Nephron (organoid): ENCODE measurements at regions not wholly inside any gene's neighbourhood (a gene's known extent, or its start where the extent isn't known, plus 50 kb on each side); places are given as distances from the start of the nearest gene placed in this dataset.

ENCODE experiments used
- H3K27ac Mint-ChIP-seq, 3 experiments: 2 replicates each; pipeline ENCODE4 v1.8.0; 2020; ENCODE audit warnings: mixed read lengths in 3 of 3, mild to moderate bottlenecking in 2 of 3, moderate library complexity in 1 of 3
- H3K27me3 Mint-ChIP-seq: 2 replicates; pipeline ENCODE4 v1.8.0; 2021; ENCODE audit warnings: low read depth, mild to moderate bottlenecking, moderate library complexity, mixed read lengths
- H3K36me3 Mint-ChIP-seq: 2 replicates; pipeline ENCODE4 v1.8.0; 2020; ENCODE audit warnings: low read depth, mixed read lengths
- H3K4me1 Mint-ChIP-seq: 2 replicates; pipeline ENCODE4 v1.8.0; 2020; ENCODE audit warnings: mixed read lengths
- H3K4me3 Mint-ChIP-seq, 3 experiments: 2 replicates each; pipeline ENCODE4 v1.8.0; 2020; ENCODE audit warnings: mild to moderate bottlenecking in 3 of 3, mixed read lengths in 3 of 3, moderate library complexity in 2 of 3
- H3K9me3 Mint-ChIP-seq: 2 replicates; pipeline ENCODE4 v1.8.0; 2020; ENCODE audit warnings: mixed read lengths
- TF ChIP-seq, protein P1 (sequence below), 3 experiments: fragments of 200-600 bp; sonication (generic); IDR thresholded peaks; one replicate each; pipeline ENCODE4 v1.5.0; 2021; ENCODE audit warnings: antibody characterized with exemption in 3 of 3; ENCODE audit not compliant: unreplicated experiment in 3 of 3

DNA sequence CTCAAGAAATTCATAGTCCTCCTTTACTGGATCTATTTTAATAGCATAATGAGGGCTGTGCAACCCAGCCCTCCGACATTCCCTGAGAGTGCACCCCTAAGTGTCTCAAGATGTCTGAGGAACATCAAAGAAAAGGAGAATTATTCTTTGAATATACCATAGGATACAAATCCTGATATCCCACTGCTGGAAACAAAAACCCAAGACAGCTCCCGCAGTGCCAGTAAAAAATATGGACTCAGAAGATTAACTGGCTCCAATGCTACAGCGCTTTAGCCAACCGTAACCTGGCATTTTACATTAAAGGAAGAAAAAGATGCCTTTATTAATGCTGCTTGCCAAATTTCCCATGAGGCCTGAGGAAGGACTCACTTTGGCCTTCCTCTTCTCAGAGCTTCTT lies 168.4 kb downstream of the TTC32 start:
- peaks cover 17% of the 10 kb centered on the region for H3K4me1 Mint-ChIP-seq
- H3K36me3 Mint-ChIP-seq, result no peaks in the 10 kb centered on the region
- no peaks in the 10 kb centered on the region for H3K27me3 Mint-ChIP-seq
- TF ChIP-seq, protein P1, sequence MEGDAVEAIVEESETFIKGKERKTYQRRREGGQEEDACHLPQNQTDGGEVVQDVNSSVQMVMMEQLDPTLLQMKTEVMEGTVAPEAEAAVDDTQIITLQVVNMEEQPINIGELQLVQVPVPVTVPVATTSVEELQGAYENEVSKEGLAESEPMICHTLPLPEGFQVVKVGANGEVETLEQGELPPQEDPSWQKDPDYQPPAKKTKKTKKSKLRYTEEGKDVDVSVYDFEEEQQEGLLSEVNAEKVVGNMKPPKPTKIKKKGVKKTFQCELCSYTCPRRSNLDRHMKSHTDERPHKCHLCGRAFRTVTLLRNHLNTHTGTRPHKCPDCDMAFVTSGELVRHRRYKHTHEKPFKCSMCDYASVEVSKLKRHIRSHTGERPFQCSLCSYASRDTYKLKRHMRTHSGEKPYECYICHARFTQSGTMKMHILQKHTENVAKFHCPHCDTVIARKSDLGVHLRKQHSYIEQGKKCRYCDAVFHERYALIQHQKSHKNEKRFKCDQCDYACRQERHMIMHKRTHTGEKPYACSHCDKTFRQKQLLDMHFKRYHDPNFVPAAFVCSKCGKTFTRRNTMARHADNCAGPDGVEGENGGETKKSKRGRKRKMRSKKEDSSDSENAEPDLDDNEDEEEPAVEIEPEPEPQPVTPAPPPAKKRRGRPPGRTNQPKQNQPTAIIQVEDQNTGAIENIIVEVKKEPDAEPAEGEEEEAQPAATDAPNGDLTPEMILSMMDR (IDR thresholded peaks at IDR 0.05; ENCODE audit: unreplicated experiment in 3 of 3), result no peak
- peak overlapping the region; percentile 61 to 71 (median 65) for H3K27ac Mint-ChIP-seq
- H3K4me3 Mint-ChIP-seq, result no peak overlapping the region
- H3K9me3 Mint-ChIP-seq, result no peaks in the 10 kb centered on the region

DNA sequence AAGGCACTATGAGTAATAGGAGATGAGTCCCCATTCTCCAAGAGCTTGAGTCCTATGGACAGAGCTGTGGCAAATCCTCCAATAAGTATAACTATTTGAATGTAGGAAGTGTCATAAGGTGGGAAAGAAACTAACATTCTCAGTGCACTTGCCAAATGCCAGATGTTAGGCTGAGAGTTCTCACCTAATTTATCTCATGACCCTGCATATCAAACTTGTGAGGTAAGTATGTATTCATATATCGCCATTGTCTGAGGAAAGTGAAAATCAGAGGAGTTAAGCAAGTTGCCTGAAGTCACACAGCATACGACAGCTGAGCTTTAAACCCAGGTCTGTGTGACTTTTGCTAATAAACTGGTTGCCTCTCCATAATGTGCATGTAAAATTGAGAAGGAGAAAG lies 169.5 kb downstream of the TTC32 start:
- Mint-ChIP-seq H3K9me3 (no peaks in the 10 kb centered on the region), H3K27me3 (no peaks in the 10 kb centered on the region)

DNA sequence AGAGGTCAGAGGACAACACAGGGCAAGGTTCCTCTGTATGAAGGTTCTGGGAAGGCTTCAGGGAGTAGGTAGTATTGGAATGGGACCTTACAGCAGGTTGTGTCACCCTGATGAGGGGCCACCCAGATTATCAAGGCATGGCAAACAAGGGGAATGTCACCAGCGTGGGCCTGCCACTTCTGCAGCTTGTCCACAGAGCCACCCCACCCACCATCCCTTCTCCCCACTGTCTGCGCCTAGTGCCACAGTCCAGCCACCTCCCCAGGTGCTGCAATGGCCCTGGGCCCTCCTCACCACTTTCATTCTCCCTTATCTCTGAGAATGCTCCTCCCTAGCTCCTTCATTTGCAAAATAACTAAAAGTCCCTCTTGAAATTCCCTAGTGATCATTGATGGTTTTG lies 170.3 kb downstream of the TTC32 start:
- Mint-ChIP-seq H3K9me3 (no peaks in the 10 kb centered on the region), H3K27me3 (no peaks in the 10 kb centered on the region), H3K4me3 (no peak overlapping the region), H3K4me1 (peaks cover 15% of the 10 kb centered on the region), H3K36me3 (no peaks in the 10 kb centered on the region), H3K27ac (peak overlapping the region in 1 of 3 experiments; percentile 57)
- TF ChIP-seq, protein P1 (IDR thresholded peaks at IDR 0.05; ENCODE audit: unreplicated experiment in 3 of 3), result no peak

More for the DNA sequence above, 169.5 kb downstream of the TTC32 start:
- TF ChIP-seq, protein P1 (IDR thresholded peaks at IDR 0.05; ENCODE audit: unreplicated experiment in 3 of 3), result no peak
- Mint-ChIP-seq H3K4me1 (peaks cover 15% of the 10 kb centered on the region), H3K4me3 (no peak overlapping the region), H3K36me3 (no peaks in the 10 kb centered on the region), H3K27ac (peak overlapping the region in 1 of 3 experiments; percentile 8)

DNA sequence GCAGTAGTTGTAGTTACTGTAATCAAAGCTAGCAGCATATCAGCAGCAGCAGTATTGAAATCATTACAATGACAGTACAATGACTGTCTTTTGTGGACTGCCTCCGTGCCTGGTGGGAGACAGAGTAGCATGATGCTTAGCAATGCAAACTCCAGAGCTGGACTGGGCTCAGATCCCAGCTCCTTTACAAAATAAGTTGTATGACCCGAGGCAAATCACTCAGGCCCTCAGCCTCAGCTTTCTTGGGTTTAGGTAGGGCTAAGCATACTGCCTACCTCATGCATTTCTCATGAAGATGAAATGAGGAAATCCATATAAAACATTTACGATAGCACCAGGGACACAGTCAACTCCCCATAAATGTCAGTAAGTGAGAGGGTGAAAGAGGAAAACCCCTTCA lies 170.7 kb downstream of the TTC32 start:
- Mint-ChIP-seq H3K36me3 (no peaks in the 10 kb centered on the region), H3K9me3 (no peaks in the 10 kb centered on the region), H3K27ac (peak overlapping the region in 1 of 3 experiments; percentile 57), H3K4me1 (peaks cover 15% of the 10 kb centered on the region), H3K27me3 (no peaks in the 10 kb centered on the region), H3K4me3 (no peak overlapping the region)
- TF ChIP-seq, protein P1 (IDR thresholded peaks at IDR 0.05; ENCODE audit: unreplicated experiment in 3 of 3), result no peak

DNA sequence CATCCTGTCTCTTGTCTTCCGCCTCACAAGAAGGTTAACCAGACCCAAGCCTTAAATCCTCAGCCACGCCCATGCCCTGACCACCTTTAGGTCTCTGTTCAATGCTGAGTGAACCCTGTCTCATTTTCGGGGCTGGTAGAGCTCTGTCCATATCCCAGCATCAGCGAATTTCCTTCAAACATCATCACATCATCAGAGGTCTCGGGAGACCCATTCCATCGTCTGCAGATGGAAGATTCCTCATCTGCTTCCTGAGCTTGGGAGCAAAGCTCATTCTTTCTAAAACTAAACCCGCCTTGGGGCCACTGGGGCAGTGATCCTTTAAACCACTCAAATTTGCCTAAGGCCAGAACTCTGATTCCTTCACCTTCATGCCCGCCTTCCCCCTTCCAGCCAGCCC lies 173.7 kb downstream of the TTC32 start:
- Mint-ChIP-seq H3K27me3 (no peaks in the 10 kb centered on the region), H3K36me3 (no peaks in the 10 kb centered on the region), H3K9me3 (no peaks in the 10 kb centered on the region), H3K4me1 (peaks cover 6% of the 10 kb centered on the region), H3K27ac (peak overlapping the region in 1 of 3 experiments; percentile 59), H3K4me3 (no peak overlapping the region)
- TF ChIP-seq, protein P1 (IDR thresholded peaks at IDR 0.05; ENCODE audit: unreplicated experiment in 3 of 3), result no peak

DNA sequence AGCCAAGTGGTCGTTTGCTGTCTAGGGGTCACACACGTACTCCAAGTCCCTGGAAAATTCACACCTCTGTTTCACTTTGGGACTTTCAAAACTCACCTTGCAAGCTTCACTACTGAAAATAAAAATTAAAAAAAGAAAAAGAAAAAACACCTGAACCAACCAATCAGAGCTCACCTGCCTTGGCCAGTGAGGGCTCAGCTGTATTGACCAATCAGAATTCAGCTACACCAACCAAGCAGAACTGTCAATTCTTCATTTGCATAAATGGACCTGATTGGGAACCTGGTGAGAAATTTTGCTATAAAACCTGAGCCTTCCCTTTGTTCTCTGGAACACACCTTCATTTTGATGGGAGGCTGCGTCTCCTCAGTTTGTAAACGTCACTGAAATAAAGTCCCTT lies 176.4 kb downstream of the TTC32 start:
- Mint-ChIP-seq H3K4me1 (peaks cover 8% of the 10 kb centered on the region), H3K36me3 (no peaks in the 10 kb centered on the region), H3K4me3 (no peak overlapping the region), H3K9me3 (peaks cover 3% of the 10 kb centered on the region), H3K27me3 (no peaks in the 10 kb centered on the region), H3K27ac (no peak overlapping the region)
- TF ChIP-seq, protein P1 (IDR thresholded peaks at IDR 0.05; ENCODE audit: unreplicated experiment in 3 of 3), result no peak
